H1 (cell line): ENCODE measurements at regions not wholly inside any gene's neighbourhood (a gene's known extent, or its start where the extent isn't known, plus 50 kb on each side); places are given as distances from the start of the nearest gene placed in this dataset.

Experiments used
- CTCF ChIA-PET: fragments of 300-600 bp; sonication (Branson Sonifier 250); formaldehyde crosslinking; loops from one replicate; lab custom pipeline; 2021; ENCODE audit not compliant: partially characterized antibody; lab: Charles Lee
- POLR2A ChIA-PET: fragments of 300-600 bp; sonication (Branson Sonifier 250); formaldehyde crosslinking; loops from one replicate; lab custom pipeline; 2021; ENCODE audit warnings: inconsistent platforms; ENCODE audit not compliant: partially characterized antibody; lab: Charles Lee
- DNase-seq, 2 experiments: peaks; one replicate each; pipeline versions ENCODE4 v3.0.0 to v3.0.0-alpha.2; 2010 to 2022; ENCODE audit warnings: low spot score in 2 of 2, low read depth in 1 of 2, mixed read lengths in 1 of 2
- FAIRE-seq: peaks from 2 replicates; lab custom pipeline; 2011; peaks lifted over from hg19 to GRCh38; lab: Jason Lieb, UNC
- H2AFZ ChIP-seq: 2 replicates; pipeline ENCODE4 v1.8.1; 2012; ENCODE audit warnings: low read length, inconsistent platforms
- H2AK5ac ChIP-seq: 2 replicates; pipeline ENCODE4 v1.6.1; 2013; ENCODE audit warnings: low read depth, low read length
- H2BK120ac ChIP-seq: replicated peaks from 2 replicates; pipeline ENCODE3; 2013; ENCODE audit warnings: low read depth, low read length, inconsistent platforms
- H2BK12ac ChIP-seq: 2 replicates; pipeline ENCODE4 v1.6.1; 2013; ENCODE audit warnings: low read depth, low read length
- H2BK15ac ChIP-seq: 2 replicates; pipeline ENCODE4 v1.6.1; 2013; ENCODE audit warnings: low read length
- H2BK20ac ChIP-seq: 2 replicates; pipeline ENCODE4 v1.6.1; 2013; ENCODE audit warnings: low read length
- H2BK5ac ChIP-seq: 2 replicates; pipeline ENCODE4 v1.6.1; 2013; ENCODE audit warnings: low read depth, low read length
- H3K14ac ChIP-seq: 2 replicates; pipeline ENCODE4 v1.6.1; 2013; ENCODE audit warnings: inconsistent platforms; ENCODE audit not compliant: insufficient read length
- H3K18ac ChIP-seq: 2 replicates; pipeline ENCODE4 v1.6.1; 2013; ENCODE audit warnings: low read length; ENCODE audit errors: extremely low read depth
- H3K23ac ChIP-seq: 2 replicates; pipeline ENCODE4 v1.6.1; 2013; ENCODE audit warnings: inconsistent platforms; ENCODE audit not compliant: insufficient read length
- H3K23me2 ChIP-seq: 2 replicates; pipeline ENCODE4 v1.6.1; 2013; ENCODE audit warnings: low read depth, low read length
- H3K27ac ChIP-seq: 2 replicates; pipeline ENCODE4 v1.6.1; 2011; ENCODE audit warnings: low read depth, low read length, inconsistent platforms
- H3K27me3 ChIP-seq, 4 experiments: replicated peaks in 1 of 4; 1 replicate in 1 of 4; 2 replicates in 3 of 4; pipeline versions ENCODE4 v1.6.1 to v1.8.1; 2011 to 2013; ENCODE audit warnings: low read length in 3 of 4, mild to moderate bottlenecking in 3 of 4, inconsistent platforms in 2 of 4, mixed read lengths in 2 of 4, moderate library complexity in 1 of 4; ENCODE audit not compliant: control insufficient read depth in 3 of 4, insufficient read depth in 3 of 4; ENCODE audit errors: extremely low read depth in 1 of 4
- H3K36me3 ChIP-seq, 4 experiments: 2 replicates each; pipeline versions ENCODE4 v1.6.1 to v1.8.1; 2011 to 2013; ENCODE audit warnings: mild to moderate bottlenecking in 4 of 4, low read length in 3 of 4, moderate library complexity in 2 of 4, control low read depth in 1 of 4, inconsistent platforms in 1 of 4; ENCODE audit not compliant: insufficient read depth in 4 of 4, control insufficient read depth in 2 of 4
- H3K4ac ChIP-seq: replicated peaks from 2 replicates; pipeline ENCODE3; 2013; ENCODE audit warnings: low read length, low read depth, mixed read lengths, inconsistent platforms; ENCODE audit not compliant: insufficient read length
- H3K4me1 ChIP-seq, 4 experiments: replicated peaks in 1 of 4; 1 replicate in 1 of 4; 2 replicates in 3 of 4; pipeline versions ENCODE4 v1.6.1 to v1.8.1; 2011 to 2013; ENCODE audit warnings: low read length in 3 of 4, inconsistent platforms in 2 of 4, mixed read lengths in 1 of 4; ENCODE audit not compliant: insufficient read depth in 4 of 4, control insufficient read depth in 3 of 4
- H3K4me2 ChIP-seq, 2 experiments: 2 replicates each; pipeline versions ENCODE4 v1.6.1 to v1.8.1; 2011 to 2013; ENCODE audit warnings: low read depth in 2 of 2, low read length in 2 of 2, control low read depth in 1 of 2, inconsistent platforms in 1 of 2, mild to moderate bottlenecking in 1 of 2; ENCODE audit not compliant: insufficient read depth in 1 of 2
- H3K4me3 ChIP-seq, 4 experiments: fragments of 200-600, 300-600 bp in 1 of 4; sonication (generic), shearing (Covaris generic), sonication (Bioruptor Twin) in 1 of 4; 2 replicates each; pipeline versions ENCODE4 v1.5.1 to v1.8.1; 2011 to 2016; ENCODE audit warnings: low read length in 4 of 4, low read depth in 3 of 4, control low read depth in 2 of 4, inconsistent platforms in 2 of 4, mild to moderate bottlenecking in 2 of 4, mixed read lengths in 1 of 4, moderate library complexity in 1 of 4; ENCODE audit not compliant: insufficient read depth in 2 of 4; ENCODE audit errors: extremely low read depth in 1 of 4
- H3K56ac ChIP-seq: replicated peaks from 2 replicates; pipeline ENCODE3; 2013; ENCODE audit warnings: low read depth, mild to moderate bottlenecking, mixed read lengths, low read length, inconsistent platforms; ENCODE audit not compliant: insufficient read length
- H3K79me1 ChIP-seq: 2 replicates; pipeline ENCODE4 v1.6.1; 2013; ENCODE audit warnings: low read depth, low read length, control low read depth
- H3K79me2 ChIP-seq, 2 experiments: 2 replicates each; pipeline versions ENCODE4 v1.6.1 to v1.8.1; 2012 to 2013; ENCODE audit warnings: low read length in 2 of 2, mild to moderate bottlenecking in 2 of 2, inconsistent platforms in 1 of 2; ENCODE audit not compliant: insufficient read depth in 2 of 2, control insufficient read depth in 1 of 2
- H3K9ac ChIP-seq, 4 experiments: replicated peaks in 1 of 4; 1 replicate in 1 of 4; 2 replicates in 3 of 4; pipeline versions ENCODE4 v1.6.1 to v1.8.1; 2011 to 2013; ENCODE audit warnings: low read depth in 3 of 4, low read length in 3 of 4, control low read depth in 2 of 4, mild to moderate bottlenecking in 2 of 4, moderate library complexity in 2 of 4, inconsistent platforms in 1 of 4; ENCODE audit errors: extremely low read depth in 1 of 4
- H3K9me3 ChIP-seq, 2 experiments: 2 replicates each; pipeline versions ENCODE4 v1.6.1 to v1.8.1; 2012 to 2013; ENCODE audit warnings: mild to moderate bottlenecking in 2 of 2, moderate library complexity in 2 of 2, control low read depth in 1 of 2, inconsistent platforms in 1 of 2, low read depth in 1 of 2, low read length in 1 of 2, mixed read lengths in 1 of 2; ENCODE audit not compliant: insufficient read depth in 2 of 2
- H4K20me1 ChIP-seq, 2 experiments: replicated peaks in 1 of 2; 2 replicates each; pipeline versions ENCODE3 to v1.8.1; 2011 to 2013; ENCODE audit warnings: inconsistent platforms in 2 of 2, low read length in 2 of 2, mild to moderate bottlenecking in 1 of 2; ENCODE audit not compliant: insufficient read depth in 2 of 2, control insufficient read depth in 1 of 2
- H4K5ac ChIP-seq: 2 replicates; pipeline ENCODE4 v1.6.1; 2013; ENCODE audit warnings: low read length, low read depth, mixed read lengths, inconsistent platforms; ENCODE audit not compliant: insufficient read length
- H4K8ac ChIP-seq: 2 replicates; pipeline ENCODE4 v1.8.0; 2013; ENCODE audit warnings: mild to moderate bottlenecking, moderate library complexity, low read length, inconsistent platforms; ENCODE audit not compliant: insufficient read depth; ENCODE audit errors: extremely low read depth
- H4K91ac ChIP-seq: replicated peaks from 2 replicates; pipeline ENCODE3; 2013; ENCODE audit warnings: low read length, mixed read lengths, inconsistent platforms; ENCODE audit not compliant: insufficient read length
- CBX8 ChIP-seq: fragments of 300-800, 300-1000 bp; sonication (generic); IDR thresholded peaks from 2 replicates; pipeline ENCODE4 v1.7.1; 2016; ENCODE audit warnings: low read depth, low read length, borderline replicate concordance
- E2F6 ChIP-seq: IDR thresholded peaks from 2 replicates; pipeline ENCODE4 v1.6.1; 2012; ENCODE audit warnings: inconsistent platforms
- MAX ChIP-seq: IDR thresholded peaks from 2 replicates; pipeline ENCODE4 v1.6.1; 2012; ENCODE audit warnings: inconsistent platforms
- NRF1 ChIP-seq: IDR thresholded peaks from 2 replicates; pipeline ENCODE4 v1.6.1; 2011; ENCODE audit warnings: mild to moderate bottlenecking, low read depth, low read length, improper control_type of control experiment
- POU5F1 ChIP-seq: IDR thresholded peaks from 2 replicates; pipeline ENCODE4 v1.6.1; 2011; ENCODE audit warnings: low read depth, mild to moderate bottlenecking, low read length, moderate library complexity
- RAD21 ChIP-seq, 2 experiments: IDR thresholded peaks in 1 of 2; conservative IDR thresholded peaks in 1 of 2; 2 replicates each; pipeline ENCODE4 v1.6.1; 2011; ENCODE audit warnings: low read depth in 2 of 2, low read length in 2 of 2, improper control_type of control experiment in 1 of 2, inconsistent platforms in 1 of 2, mild to moderate bottlenecking in 1 of 2, moderate library complexity in 1 of 2
- RNF2 ChIP-seq: fragments of 200-900, 300-1000 bp; sonication (generic); IDR thresholded peaks from 2 replicates; pipeline ENCODE4 v1.7.1; 2016; ENCODE audit warnings: borderline replicate concordance, low read depth, mild to moderate bottlenecking, antibody characterized with exemption, low read length; ENCODE audit not compliant: poor library complexity, severe bottlenecking; ENCODE audit errors: missing control alignments
- SAP30 ChIP-seq: fragments of 300-600 bp; sonication (generic); IDR thresholded peaks from 2 replicates; pipeline ENCODE4 v1.7.1; 2012; ENCODE audit warnings: low read length, moderate library complexity, mild to moderate bottlenecking, inconsistent platforms; ENCODE audit not compliant: insufficient read depth, insufficient replicate concordance
- TAF7 ChIP-seq: optimal IDR thresholded peaks from 2 replicates; pipeline ENCODE3; 2011; ENCODE audit warnings: low read depth, mild to moderate bottlenecking, inconsistent platforms, low read length, moderate library complexity, borderline replicate concordance
- TCF12 ChIP-seq: IDR thresholded peaks from 2 replicates; pipeline ENCODE4 v1.6.1; 2011; ENCODE audit warnings: low read depth, mild to moderate bottlenecking, low read length
- TEAD4 ChIP-seq: IDR thresholded peaks from 2 replicates; pipeline ENCODE4 v1.6.1; 2012; ENCODE audit warnings: low read depth, low read length, inconsistent platforms, mixed read lengths
- WGBS, 2 experiments: shearing (Covaris generic) in 1 of 2; methylation state at CpG; one replicate each; pipeline versions ENCODE4 v1.1.6 to v1.1.7; 2013 to 2015; ENCODE audit warnings: low lambda C conversion rate in 2 of 2, mixed read lengths in 2 of 2, inconsistent platforms in 1 of 2, low coverage in 1 of 2, missing lambda C conversion rate in 1 of 2; ENCODE audit not compliant: insufficient replicate concordance in 2 of 2, insufficient coverage in 1 of 2, insufficient read length in 1 of 2; ENCODE audit errors: extremely low coverage in 1 of 2, missing lambda C conversion rate in 1 of 2; 5-methylcytosine and 5-hydroxymethylcytosine counted together

GRCh38 chr11:15547685-15548084 lies 433.0 kb downstream of the INSC start:
- Histone ChIP-seq H3K4me2 (no peak overlapping the region), H3K36me3 (no peaks in the 10 kb centered on the region), H3K79me2 (no peaks in the 10 kb centered on the region), H3K27me3 (no peaks in the 10 kb centered on the region), H4K91ac (peak overlapping the region; percentile 41), H2BK5ac (no peak overlapping the region), H3K18ac (no peak overlapping the region), H3K4me1 (peaks cover 0 to 11% (median 4%) of the 10 kb centered on the region in 4 experiments; a peak in 3 of 7 replicates), H4K20me1 (no peaks in the 10 kb centered on the region), H3K56ac (no peak overlapping the region), H2AFZ (no peak overlapping the region), H2BK120ac (no peak overlapping the region), H3K14ac (no peak overlapping the region), H2BK20ac (no peak overlapping the region), H3K23me2 (no peaks in the 10 kb centered on the region), H2BK12ac (no peak overlapping the region), H3K9ac (no peak overlapping the region), H3K4me3 (no peak overlapping the region), H3K27ac (no peak overlapping the region), H3K9me3 (no peaks in the 10 kb centered on the region), H4K8ac (no peak overlapping the region), H2BK15ac (no peak overlapping the region), H3K79me1 (no peaks in the 10 kb centered on the region), H2AK5ac (no peak overlapping the region), H3K23ac (no peak overlapping the region), H4K5ac (peak overlapping the region; percentile 52), H3K4ac (no peak overlapping the region)
- FAIRE-seq (no peak), DNase-seq (no peak)
- CTCF ChIA-PET: interaction anchor here (1.1 kb wide), 1 partner anchor 11 kb away, joined by 4 read pairs; no protein-coding TSS in a partner anchor
- WGBS, 2 experiments: 35% methylated on average over 3 of the region's 3 CpGs; no CpG with 5 or more reads in 1 of the 2 experiments
- TF ChIP-seq TAF7 (peak; percentile 22), MAX (no peak), TCF12 (no peak), TEAD4 (peak; percentile 41; the same call in 1 of the 2 replicates), POU5F1 (no peak), CBX8 (no peak), RNF2 (no peak), E2F6 (peak; percentile 29; the same call in 1 of the 2 replicates), SAP30 (no peak), RAD21 (IDR thresholded peaks at IDR 0.05 in 1 of 2, conservative IDR thresholded peaks at IDR 0.05 in 1 of 2; ENCODE audit: low read depth in 2 of 2, low read length in 2 of 2) (no peak), NRF1 (no peak)
- POLR2A ChIA-PET: no interaction called here
